ENCODE measurements at regions not wholly inside any gene's neighbourhood (a gene's known extent, or its start where the extent isn't known, plus 50 kb on each side); places are given as distances from the start of the nearest gene placed in this dataset.

GRCh38 chr1:164250365-164250764, 308.6 kb upstream of the PBX1 start:
- DNase-seq (ENCODE audit: low spot score), result no peak
- no peak for FAIRE-seq

DNA sequence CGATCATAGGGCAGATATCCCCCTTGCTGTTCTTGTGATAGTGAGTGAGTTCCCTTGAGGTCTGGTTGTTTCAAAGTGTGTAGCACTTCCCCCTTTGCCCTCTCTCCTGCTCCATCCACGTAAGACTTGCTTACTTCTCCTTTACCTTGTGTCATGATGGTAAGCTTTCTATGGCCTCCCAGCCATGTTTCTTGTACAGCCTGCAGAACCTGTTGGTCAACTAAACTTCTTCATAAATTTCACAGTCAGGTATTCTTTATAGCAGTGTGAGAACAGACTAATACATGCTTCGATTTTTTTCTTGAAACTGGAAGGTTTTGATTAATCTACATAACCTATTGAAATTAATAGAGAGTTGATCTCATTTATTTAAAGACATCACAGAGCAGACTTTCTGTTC, 302.5 kb upstream of the PBX1 start:
- DNase-seq (ENCODE audit: low spot score) (no peak), FAIRE-seq (no peak)

- FAIRE-seq (no peak), DNase-seq (ENCODE audit: low spot score) (no peak)
Measured at GRCh38 chr1:164261691-164262240, 297.2 kb upstream of the PBX1 start.

DNA sequence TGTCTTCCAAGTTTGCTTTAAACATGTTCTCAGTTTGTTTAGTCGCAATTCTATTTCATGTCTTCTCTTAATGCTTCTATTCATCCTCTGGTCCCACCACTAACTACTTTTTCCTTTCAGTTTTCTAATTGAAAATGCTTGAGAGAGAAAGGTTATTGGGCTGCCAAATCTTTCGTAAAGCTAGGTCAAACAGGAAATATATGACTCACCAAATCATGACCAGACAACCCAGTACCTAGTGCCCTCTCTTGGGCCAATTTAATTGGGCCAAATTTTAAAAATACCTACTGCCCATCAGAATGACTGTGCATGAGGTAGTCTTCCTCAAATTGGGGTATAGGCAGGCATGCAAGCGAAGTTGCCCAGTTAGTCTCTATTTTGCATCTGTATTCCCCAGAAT, 295.4 kb upstream of the PBX1 start:
- DNase-seq (ENCODE audit: low spot score) (no peak), FAIRE-seq (no peak)

DNA sequence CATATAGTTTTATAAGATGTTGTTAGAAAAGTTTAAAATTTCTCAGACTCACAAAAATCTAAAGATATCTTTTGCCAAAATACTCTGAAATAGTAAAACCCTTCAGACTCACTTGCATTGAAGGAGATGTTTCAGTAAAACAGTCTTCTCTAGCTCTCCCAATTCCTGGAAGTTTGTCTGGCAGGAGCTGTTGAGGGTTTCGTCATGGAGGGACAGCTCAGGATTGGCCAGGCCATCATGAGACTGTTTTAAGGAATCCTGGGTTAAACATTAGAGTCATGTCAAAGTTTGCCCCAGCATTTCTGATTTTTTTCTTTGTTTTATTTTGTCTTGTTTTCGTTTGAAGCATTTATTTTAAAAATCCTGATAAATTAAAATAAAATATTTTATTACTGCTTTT, 293.8 kb upstream of the PBX1 start:
- FAIRE-seq, result no peak
- no peak for DNase-seq (ENCODE audit: low spot score)

- DNase-seq (ENCODE audit: low spot score) (no peak), FAIRE-seq (no peak)
Measured at GRCh38 chr1:164272156-164272555, 286.8 kb upstream of the PBX1 start.

DNA sequence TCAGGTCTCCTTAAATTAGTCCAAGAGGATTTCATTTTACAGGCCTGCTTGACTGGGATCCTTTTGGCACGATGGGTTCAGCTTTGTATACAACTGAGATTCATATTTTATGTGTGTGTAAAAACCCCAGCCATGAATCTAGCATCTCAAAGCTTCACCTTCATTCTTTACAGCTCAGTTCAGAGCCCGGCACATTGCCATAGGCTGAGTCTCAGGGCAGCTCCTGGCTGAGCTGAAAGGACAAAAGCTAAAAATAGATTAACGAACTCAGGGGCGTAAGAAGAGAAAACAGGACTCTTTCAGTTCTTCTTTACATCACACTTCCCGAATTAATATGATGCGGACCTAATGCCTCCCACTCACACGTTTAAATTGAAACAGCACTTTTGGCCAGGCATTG, 262.8 kb upstream of the PBX1 start:
- FAIRE-seq (no peak), DNase-seq (ENCODE audit: low spot score) (no peak)

- DNase-seq (ENCODE audit: low spot score), result no peak
- FAIRE-seq, result no peak
Measured at GRCh38 chr1:164308101-164308500, 250.9 kb upstream of the PBX1 start.

DNA sequence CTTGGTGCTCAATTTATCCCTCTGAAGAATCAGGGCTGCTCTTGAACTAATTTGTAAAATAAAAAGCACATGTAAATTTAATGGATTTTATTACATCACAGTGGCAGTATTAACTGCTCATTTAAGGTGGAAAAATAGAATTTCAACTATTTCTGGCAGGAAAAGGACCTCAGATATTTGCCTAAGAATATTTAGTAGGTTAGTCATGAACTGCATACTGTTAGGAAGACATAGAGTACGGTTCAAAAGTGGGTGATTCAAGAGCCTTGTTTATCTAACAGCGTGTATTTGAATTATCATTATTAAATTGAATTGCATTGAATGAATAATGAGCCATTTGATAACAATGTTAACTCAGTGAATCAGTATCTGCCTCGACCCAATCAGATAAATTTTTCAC, 248.8 kb upstream of the PBX1 start:
- no peak for FAIRE-seq
- DNase-seq (ENCODE audit: low spot score), result no peak

DNA sequence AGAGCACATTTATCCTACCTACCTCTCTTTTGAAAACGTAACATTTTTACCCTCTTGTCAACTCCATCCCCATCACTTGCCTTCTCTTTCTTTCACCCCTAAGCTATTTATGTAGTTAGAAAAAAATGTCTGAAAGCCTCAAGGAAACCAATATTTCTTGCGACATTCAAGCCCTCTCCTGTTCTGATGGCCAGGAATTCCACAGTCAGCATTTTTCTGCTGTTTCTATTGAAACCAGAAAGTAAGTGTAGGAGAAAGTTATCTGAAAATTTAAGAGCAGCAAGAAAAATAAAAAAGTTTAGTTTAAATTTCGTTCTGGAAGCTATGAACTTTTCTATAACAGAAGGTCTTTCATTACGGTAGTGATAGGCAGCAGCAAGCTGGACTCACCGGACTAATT, 247.6 kb upstream of the PBX1 start:
- DNase-seq (ENCODE audit: low spot score), result no peak
- FAIRE-seq, result no peak

DNA sequence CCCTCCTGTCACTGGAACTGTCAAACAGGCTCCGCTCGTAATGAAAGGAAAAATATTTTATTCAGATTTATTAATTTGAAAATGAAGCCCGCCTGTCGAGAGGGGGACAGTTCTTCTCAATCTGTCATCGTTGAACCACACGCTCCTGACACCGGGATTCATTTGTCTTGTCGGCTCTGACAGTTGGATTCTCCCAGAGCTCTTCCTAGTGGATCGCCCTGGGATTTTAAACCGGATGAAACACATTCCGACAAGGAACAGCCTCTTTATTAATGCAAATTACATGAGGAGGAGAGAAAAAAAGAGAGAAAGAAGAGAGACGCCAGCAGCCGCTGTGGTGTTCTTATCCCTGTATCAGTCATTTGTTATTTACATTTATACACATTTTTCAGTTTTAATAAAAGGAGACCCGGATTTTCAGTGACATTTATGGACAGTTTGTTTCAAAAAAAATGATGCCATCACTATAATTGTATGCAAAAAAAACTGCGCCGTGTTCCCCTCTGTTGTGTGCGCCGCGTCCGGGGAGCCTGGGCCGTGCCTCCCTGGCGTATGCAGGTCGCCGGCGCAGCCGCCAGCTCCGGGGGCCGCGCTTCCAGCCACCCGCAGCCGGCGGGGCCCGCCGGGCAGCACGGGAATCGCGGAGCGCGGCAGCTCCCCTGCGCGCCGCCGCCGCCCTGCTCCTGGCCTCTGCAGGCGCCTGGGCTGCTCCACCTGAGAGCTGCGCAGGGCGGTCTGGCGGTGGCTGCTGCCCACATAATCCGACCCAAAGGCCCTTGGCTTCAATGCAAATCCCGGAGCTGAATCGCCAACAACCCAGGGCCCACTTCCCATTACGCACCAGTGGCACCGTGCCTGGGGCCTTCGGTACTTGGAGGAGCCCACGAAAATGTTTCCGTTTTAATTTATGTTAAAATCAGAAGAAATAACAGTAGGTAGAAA, 237.9 kb upstream of the PBX1 start:
- FAIRE-seq (no peak), DNase-seq (ENCODE audit: low spot score) (no peak)

DNA sequence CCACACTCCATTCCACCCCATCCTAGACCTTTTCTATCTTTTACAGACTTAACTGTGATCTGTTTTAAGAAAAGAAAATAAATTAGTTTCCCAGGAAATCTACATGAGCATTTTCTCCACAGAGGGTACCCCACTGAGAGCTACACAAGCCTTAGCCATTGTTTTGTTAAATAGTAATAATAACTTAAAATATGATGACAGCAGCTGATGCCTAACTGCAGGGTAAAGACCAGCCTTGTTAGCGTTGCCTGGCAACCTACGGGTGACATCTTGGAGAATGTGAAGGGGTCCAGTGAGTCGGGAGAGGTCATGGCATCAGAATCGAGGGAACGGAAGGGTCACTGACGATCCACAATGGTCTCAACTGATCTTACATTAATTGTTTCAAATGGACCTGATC, 233.2 kb upstream of the PBX1 start:
- DNase-seq (ENCODE audit: low spot score) (no peak), FAIRE-seq (no peak)

- FAIRE-seq, result no peak
- no peak for DNase-seq (ENCODE audit: low spot score)
Measured at GRCh38 chr1:164333387-164333786, 225.6 kb upstream of the PBX1 start.

- no peak for FAIRE-seq
Measured at GRCh38 chr1:164337394-164337793, 221.6 kb upstream of the PBX1 start.

GRCh38 chr1:164337885-164338284, 221.1 kb upstream of the PBX1 start:
- FAIRE-seq (no peak), DNase-seq (ENCODE audit: low spot score) (no peak)

More at GRCh38 chr1:164337394-164337793, 221.6 kb upstream of the PBX1 start:
- no peak for DNase-seq (ENCODE audit: low spot score)

DNA sequence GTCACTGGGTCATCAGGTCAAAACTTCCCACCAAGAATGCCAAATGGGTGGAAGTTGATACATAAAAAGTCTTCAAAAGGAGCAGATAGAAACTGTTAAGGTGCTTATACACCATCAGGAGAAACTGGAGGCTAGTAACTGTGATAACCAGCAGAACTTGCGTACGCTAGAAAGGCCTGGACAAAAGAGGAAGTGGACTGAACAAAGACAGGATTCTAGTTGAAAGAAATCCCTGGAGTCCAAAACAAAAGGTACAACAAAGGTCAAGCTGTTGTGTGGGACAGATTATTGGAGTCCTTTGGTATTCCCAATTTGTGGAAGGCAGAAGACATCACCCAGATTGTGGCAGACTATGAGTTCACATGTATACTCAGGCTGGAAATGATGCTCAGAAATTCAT, 215.8 kb upstream of the PBX1 start:
- DNase-seq (ENCODE audit: low spot score), result no peak
- no peak for FAIRE-seq

- FAIRE-seq (no peak), DNase-seq (ENCODE audit: low spot score) (no peak)
Measured at GRCh38 chr1:164347980-164348379, 211.0 kb upstream of the PBX1 start.

GRCh38 chr1:164356511-164356910, 202.5 kb upstream of the PBX1 start:
- FAIRE-seq, result no peak
- DNase-seq (ENCODE audit: low spot score), result no peak

DNA sequence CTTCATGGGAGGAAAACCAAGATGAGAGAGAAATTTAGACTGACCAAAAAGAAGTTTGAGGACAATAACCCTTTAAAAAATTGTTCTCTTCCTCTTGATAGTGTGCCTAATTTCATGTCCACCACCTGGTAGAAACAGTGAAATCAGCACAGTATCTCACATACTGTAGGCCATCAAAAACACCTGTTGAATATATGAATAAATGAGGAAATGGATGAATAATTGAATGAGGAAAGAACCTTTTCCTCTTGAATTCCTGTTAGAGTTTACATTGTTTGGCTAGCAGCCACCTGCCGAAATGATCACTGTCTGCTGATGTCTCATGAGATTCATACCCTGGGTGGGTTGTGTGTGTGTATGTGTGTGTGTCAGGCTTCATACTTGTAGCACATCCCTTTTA, 198.7 kb upstream of the PBX1 start:
- FAIRE-seq, result no peak

GRCh38 chr1:164361927-164362326, 197.1 kb upstream of the PBX1 start:
- no peak for FAIRE-seq
- DNase-seq (ENCODE audit: low spot score), result no peak

More for the DNA sequence above, 198.7 kb upstream of the PBX1 start:
- DNase-seq (ENCODE audit: low spot score), result no peak

DNA sequence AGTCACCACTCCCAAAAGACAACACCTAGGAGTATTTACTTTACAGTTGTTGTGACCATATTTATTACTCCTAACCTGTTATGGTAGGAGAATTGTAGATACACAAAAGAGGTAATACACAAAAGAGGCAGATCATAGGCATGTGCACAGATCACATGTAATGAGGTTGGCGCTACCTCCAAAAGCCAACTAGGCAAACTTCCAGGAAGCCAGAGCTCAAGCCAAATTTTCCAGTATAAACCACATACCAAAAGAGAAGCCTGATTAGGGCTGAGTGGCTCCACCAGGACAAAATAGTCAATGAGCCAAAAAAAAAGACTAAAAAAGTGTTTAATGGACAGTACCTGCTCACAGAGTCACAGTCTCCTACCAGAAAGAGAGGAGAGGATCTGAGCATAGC, 195.0 kb upstream of the PBX1 start:
- no peak for FAIRE-seq
- DNase-seq (ENCODE audit: low spot score), result no peak

- no peak for FAIRE-seq
- no peak for DNase-seq (ENCODE audit: low spot score)
Measured at GRCh38 chr1:164366014-164366413, 193.0 kb upstream of the PBX1 start.

Data from RCC 7860 (cell line).